GM12864 (cell line): ENCODE measurements at regions not wholly inside any gene's neighbourhood (a gene's known extent, or its start where the extent isn't known, plus 50 kb on each side); places are given as distances from the start of the nearest gene placed in this dataset.

ENCODE experiments used
- DNase-seq: peaks from one replicate; pipeline ENCODE4 v3.0.0-alpha.2; 2011; ENCODE audit warnings: low read depth
- H3K4me3 ChIP-seq: 2 replicates; pipeline ENCODE4 v1.5.1; 2011; ENCODE audit warnings: mild to moderate bottlenecking, low read depth, low read length, control low read depth
- TF ChIP-seq, protein P1 (sequence below): IDR thresholded peaks from 2 replicates; pipeline ENCODE4 v1.5.1; 2011; ENCODE audit warnings: low read depth, mild to moderate bottlenecking, moderate library complexity, low read length, control low read depth, inconsistent platforms; ENCODE audit errors: missing control alignments

DNA sequence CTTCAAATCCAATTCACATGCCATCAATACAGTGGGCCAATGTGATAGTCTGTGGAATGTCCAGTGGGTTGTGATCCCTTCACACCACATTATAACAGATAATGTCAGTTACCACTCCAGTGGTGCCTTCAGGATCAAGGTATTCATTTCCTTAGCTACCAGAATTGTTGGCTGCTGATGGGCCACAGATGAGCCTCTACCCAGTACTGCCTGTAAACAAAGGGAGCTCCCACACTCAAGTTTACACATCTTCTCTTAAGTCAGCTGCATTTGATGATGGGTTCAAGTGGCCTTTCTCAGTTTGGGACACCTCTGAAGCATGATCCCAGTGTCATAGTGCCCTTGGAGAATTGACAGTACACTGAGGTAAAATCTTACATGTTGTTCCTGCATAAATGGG lies 477.0 kb upstream of the CD180 start:
- no peak for DNase-seq
- H3K4me3 ChIP-seq: no peak overlapping the region
- TF ChIP-seq, protein P1, sequence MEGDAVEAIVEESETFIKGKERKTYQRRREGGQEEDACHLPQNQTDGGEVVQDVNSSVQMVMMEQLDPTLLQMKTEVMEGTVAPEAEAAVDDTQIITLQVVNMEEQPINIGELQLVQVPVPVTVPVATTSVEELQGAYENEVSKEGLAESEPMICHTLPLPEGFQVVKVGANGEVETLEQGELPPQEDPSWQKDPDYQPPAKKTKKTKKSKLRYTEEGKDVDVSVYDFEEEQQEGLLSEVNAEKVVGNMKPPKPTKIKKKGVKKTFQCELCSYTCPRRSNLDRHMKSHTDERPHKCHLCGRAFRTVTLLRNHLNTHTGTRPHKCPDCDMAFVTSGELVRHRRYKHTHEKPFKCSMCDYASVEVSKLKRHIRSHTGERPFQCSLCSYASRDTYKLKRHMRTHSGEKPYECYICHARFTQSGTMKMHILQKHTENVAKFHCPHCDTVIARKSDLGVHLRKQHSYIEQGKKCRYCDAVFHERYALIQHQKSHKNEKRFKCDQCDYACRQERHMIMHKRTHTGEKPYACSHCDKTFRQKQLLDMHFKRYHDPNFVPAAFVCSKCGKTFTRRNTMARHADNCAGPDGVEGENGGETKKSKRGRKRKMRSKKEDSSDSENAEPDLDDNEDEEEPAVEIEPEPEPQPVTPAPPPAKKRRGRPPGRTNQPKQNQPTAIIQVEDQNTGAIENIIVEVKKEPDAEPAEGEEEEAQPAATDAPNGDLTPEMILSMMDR: no peak

DNA sequence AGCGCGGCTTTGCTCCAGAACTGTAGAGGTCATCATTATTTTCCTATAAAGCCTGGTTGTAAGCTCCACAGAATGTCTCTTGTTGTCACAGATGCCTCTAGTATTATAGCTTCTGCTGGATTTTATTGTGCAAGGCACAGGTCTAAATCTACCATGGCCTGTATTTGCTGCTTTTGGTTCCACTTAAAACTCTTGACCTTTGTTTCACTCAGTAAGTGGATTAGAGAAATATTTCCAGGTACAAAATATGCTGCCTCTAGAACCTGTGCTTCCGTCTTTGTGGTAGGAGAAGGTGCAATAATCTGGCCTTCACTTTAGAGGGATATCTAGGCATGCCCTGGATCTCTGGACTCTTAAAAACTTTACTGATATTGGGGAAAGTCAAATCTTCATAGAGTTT lies 476.6 kb upstream of the CD180 start:
- no peak for DNase-seq
- TF ChIP-seq, protein P1: no peak
- H3K4me3 ChIP-seq: no peak overlapping the region

DNA sequence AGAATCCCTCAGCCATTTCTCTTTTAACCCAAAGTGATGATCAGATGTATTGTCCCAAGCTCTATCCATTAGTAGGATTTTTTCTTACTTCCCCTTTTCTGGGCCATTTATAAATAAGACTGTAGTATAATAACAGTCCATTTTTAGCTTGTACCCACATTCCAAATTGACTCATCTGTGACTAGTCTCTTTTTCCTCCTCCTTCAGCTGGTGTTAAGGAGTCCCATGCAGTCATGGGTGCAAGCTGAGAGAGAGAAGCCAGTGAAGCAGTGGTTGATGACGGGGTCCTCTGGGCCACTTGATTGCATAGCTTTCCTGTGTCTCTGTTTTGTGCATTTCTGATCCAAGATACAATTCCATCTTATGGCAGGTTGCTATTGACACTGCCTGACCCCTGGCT lies 476.0 kb upstream of the CD180 start:
- H3K4me3 ChIP-seq: no peak overlapping the region
- TF ChIP-seq, protein P1: no peak
- no peak for DNase-seq

DNA sequence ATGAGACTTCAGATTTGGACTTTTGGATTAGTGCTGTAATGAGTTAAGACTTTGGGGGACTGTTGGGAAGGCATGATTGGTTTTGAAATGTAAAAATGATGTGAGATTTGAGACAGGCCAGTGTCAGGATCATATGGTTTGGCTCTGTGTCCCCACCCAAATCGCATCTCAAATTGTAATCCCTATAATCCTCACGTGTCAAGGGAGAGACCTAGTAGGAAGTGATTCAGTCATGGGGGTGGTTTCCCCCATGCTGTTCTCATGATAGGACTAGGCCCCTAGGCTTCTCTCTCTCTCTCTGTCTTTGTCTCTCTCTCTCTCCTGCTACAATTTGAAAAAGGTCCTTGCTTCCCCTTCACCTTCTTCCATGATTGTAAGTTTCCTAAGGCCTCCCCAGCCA lies 473.3 kb upstream of the CD180 start:
- no peak for DNase-seq
- TF ChIP-seq, protein P1: no peak
- H3K4me3 ChIP-seq: no peak overlapping the region

DNA sequence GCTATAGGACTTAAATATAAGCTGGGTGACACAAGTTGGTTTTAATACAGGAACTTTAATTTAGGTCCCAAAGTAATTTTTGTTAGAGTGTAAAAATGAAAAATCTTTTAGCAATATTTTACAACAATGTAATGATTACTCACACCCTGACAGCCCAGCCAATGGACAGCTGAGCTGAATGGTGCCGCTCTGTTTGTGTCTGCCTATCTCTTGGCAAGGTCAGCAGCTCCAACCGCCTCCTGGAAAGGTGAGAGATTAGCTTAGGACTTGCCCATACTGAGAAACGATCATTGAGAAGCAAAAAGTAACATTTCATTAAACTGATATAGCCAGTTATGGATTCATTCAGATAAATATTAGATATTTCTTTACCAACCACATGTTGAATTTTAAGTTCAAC lies 463.6 kb upstream of the CD180 start:
- TF ChIP-seq, protein P1: no peak
- no peak for DNase-seq
- no peak overlapping the region for H3K4me3 ChIP-seq

DNA sequence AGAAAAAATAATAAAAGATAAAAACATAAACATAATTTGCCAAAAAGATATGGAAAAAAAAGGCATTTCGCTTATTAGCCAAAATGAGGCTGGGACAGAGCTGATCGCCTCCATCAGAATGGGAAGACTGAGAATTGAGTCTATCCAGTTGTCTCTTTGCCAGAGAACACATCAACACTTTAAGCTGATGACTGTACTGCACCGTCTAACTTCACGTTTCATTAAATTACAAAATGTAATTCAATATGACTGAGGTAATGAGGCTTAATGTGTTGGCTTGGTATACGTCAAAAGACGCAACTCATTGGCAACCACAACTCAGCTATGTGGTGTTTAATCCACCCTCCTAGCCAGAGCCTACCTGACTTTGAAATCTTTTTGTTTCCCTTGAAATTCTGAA lies 462.7 kb upstream of the CD180 start:
- no peak for DNase-seq
- TF ChIP-seq, protein P1: no peak

DNA sequence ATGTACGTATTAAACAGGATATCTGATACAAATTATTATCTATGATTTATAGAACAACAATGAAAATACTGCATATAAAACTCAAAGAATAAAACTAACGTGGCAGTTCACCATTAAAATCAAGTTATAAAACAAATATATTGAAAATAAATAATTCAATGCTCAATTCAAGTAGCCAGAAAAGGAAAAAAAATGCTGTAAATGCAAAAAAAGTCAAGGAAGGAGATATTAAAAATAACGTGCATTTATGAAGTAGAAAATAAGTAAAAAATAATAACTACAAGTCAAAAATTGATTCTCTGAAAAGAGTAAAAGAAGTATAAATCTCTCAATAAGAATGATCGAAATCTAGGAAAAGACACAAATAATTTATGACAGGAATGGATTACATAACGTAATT lies 460.5 kb upstream of the CD180 start:
- no peak for DNase-seq
- TF ChIP-seq, protein P1: no peak
- no peak overlapping the region for H3K4me3 ChIP-seq

More for the DNA sequence above, 462.7 kb upstream of the CD180 start:
- no peak overlapping the region for H3K4me3 ChIP-seq
